NCI-H2227 (cell line): ENCODE measurements at regions not wholly inside any gene's neighbourhood (a gene's known extent, or its start where the extent isn't known, plus 50 kb on each side); places are given as distances from the start of the nearest gene placed in this dataset.
"Not testable (repeated sequence)": the region's sequence is repeated elsewhere in the genome, so short reads cannot be mapped to it uniquely, and the experiment has no call there.

Source experiments
- DNase-seq: peaks from one replicate; lab custom pipeline; 2025; ENCODE audit not compliant: unreplicated experiment; lab: John Stamatoyannopoulos, UW

GRCh38 chr6:26257272-26257671 lies 107.7 kb upstream of the BTN3A2 start:
- DNase-seq: peak; percentile 31

GRCh38 chr6:26258212-26258977 lies 106.6 kb upstream of the BTN3A2 start:
- DNase-seq: no peak

- no peak for DNase-seq
These were observed 104.8 kb upstream of the BTN3A2 start for GRCh38 chr6:26260110-26260637.

- no peak for DNase-seq
These were observed 104.1 kb upstream of the BTN3A2 start for GRCh38 chr6:26260725-26261490.

GRCh38 chr6:26264547-26264946 lies 100.5 kb upstream of the BTN3A2 start:
- no peak for DNase-seq

GRCh38 chr6:26267083-26267589 lies 97.9 kb upstream of the BTN3A2 start:
- no peak for DNase-seq

GRCh38 chr6:26268659-26269402 lies 96.2 kb upstream of the BTN3A2 start:
- peak; percentile 73 for DNase-seq

- DNase-seq: no peak
These were observed 95.2 kb upstream of the BTN3A2 start for GRCh38 chr6:26269531-26270485.

- peak; percentile 60 for DNase-seq
These were observed 94.5 kb upstream of the BTN3A2 start for GRCh38 chr6:26270486-26270861.

- peak; percentile 95 for DNase-seq
These were observed 93.9 kb upstream of the BTN3A2 start for GRCh38 chr6:26270903-26271667.

GRCh38 chr6:26271668-26272024 lies 93.4 kb upstream of the BTN3A2 start:
- DNase-seq: no peak

GRCh38 chr6:26272171-26272637 lies 92.8 kb upstream of the BTN3A2 start:
- DNase-seq: peak; percentile 68

- no peak for DNase-seq
These were observed 91.1 kb upstream of the BTN3A2 start for GRCh38 chr6:26273673-26274588.

- DNase-seq: no peak
These were observed 89.3 kb upstream of the BTN3A2 start for GRCh38 chr6:26275663-26276062.

GRCh38 chr6:26276841-26277648 lies 88.0 kb upstream of the BTN3A2 start:
- no peak for DNase-seq

GRCh38 chr6:26278536-26278935 lies 86.5 kb upstream of the BTN3A2 start:
- no peak for DNase-seq

GRCh38 chr6:26279371-26279770 lies 85.6 kb upstream of the BTN3A2 start:
- DNase-seq: not testable (repeated sequence)
